Loucy (cell line): ENCODE measurements at regions not wholly inside any gene's neighbourhood (a gene's known extent, or its start where the extent isn't known, plus 50 kb on each side); places are given as distances from the start of the nearest gene placed in this dataset.

ENCODE experiments used
- CTCF ChIP-seq: fragments of 200-600 bp; sonication (generic); conservative IDR thresholded peaks from 2 replicates; pipeline ENCODE4 v1.5.1; 2014; ENCODE audit warnings: mild to moderate bottlenecking, antibody characterized with exemption, low read length
- EZH2phosphoT487 ChIP-seq: fragments of 200-600 bp; IDR thresholded peaks from 2 replicates; pipeline ENCODE4 v1.6.1; 2018; ENCODE audit warnings: antibody characterized with exemption, mild to moderate bottlenecking, moderate library complexity, borderline replicate concordance

- no peak for TF ChIP-seq CTCF
- no peak for TF ChIP-seq EZH2phosphoT487
These were observed 479.4 kb upstream of the JARID2 start for GRCh38 chr6:14766391-14766994.
